ENCODE measurements at regions not wholly inside any gene's neighbourhood (a gene's known extent, or its start where the extent isn't known, plus 50 kb on each side); places are given as distances from the start of the nearest gene placed in this dataset.

- TF ChIP-seq ZNF462 (CRISPR knock-in tag; IDR thresholded peaks at IDR 0.05): no peak
- TF ChIP-seq ETS1 (IDR thresholded peaks at IDR 0.05): no peak
- TF ChIP-seq ZNF114 (CRISPR knock-in tag; IDR thresholded peaks at IDR 0.05): no peak
- TF ChIP-seq NANOG (IDR thresholded peaks at IDR 0.05; ENCODE audit: borderline replicate concordance): no peak
- no peak for TF ChIP-seq POLR2AphosphoS5 (IDR thresholded peaks at IDR 0.05; ENCODE audit: low read depth)
- TF ChIP-seq CTCF (conservative IDR thresholded peaks at IDR 0.05; ENCODE audit: low read depth in 2 of 2): no peak
- TF ChIP-seq EZH2phosphoT487 (IDR thresholded peaks at IDR 0.05; ENCODE audit: unreplicated experiment): no peak
- TF ChIP-seq CREB1 (CRISPR knock-in tag; IDR thresholded peaks at IDR 0.05; ENCODE audit: low read depth): no peak
- no peak for TF ChIP-seq JUNB (IDR thresholded peaks at IDR 0.05; ENCODE audit: unreplicated experiment)
These were observed 88.1 kb downstream of the ANXA1 start (continued) for GRCh38 chr9:73239570-73240265.
